IPS DF 6.9 (cell line): ENCODE measurements at regions not wholly inside any gene's neighbourhood (a gene's known extent, or its start where the extent isn't known, plus 50 kb on each side); places are given as distances from the start of the nearest gene placed in this dataset.
A peak's percentile ranks its signal among the peaks of the same experiment; 100 is the strongest.
"Not testable (repeated sequence)": the region's sequence is repeated elsewhere in the genome, so short reads cannot be mapped to it uniquely, and the experiment has no call there.

Experiments
- DNase-seq: peaks from one replicate; pipeline ENCODE4 v3.0.0-alpha.2; 2013; ENCODE audit warnings: low read depth, low spot score
- H3K27ac ChIP-seq: one replicate; pipeline ENCODE4 v1.5.1; 2013; ENCODE audit warnings: low read length, control low read depth
- H3K27me3 ChIP-seq: 2 replicates; pipeline ENCODE4 v1.6.1; 2013; ENCODE audit warnings: mild to moderate bottlenecking, low read length; ENCODE audit not compliant: control insufficient read depth, insufficient read depth
- H3K36me3 ChIP-seq: 2 replicates; pipeline ENCODE4 v1.6.1; 2013; ENCODE audit warnings: low read length; ENCODE audit not compliant: control insufficient read depth, insufficient read depth
- H3K4me1 ChIP-seq: 2 replicates; pipeline ENCODE4 v1.6.1; 2013; ENCODE audit warnings: low read length; ENCODE audit not compliant: control insufficient read depth, insufficient read depth
- H3K4me3 ChIP-seq: 2 replicates; pipeline ENCODE4 v1.5.1; 2013; ENCODE audit warnings: mild to moderate bottlenecking, low read length
- H3K9me3 ChIP-seq: 2 replicates; pipeline ENCODE4 v1.6.1; 2013; ENCODE audit warnings: low read length, inconsistent platforms; ENCODE audit not compliant: control insufficient read depth, insufficient read depth
- WGBS: extraction: QIAGEN DNeasy Blood & Tissue Kit; methylation state at CpG from one replicate; pipeline ENCODE4 v1.1.7; 2013; ENCODE audit warnings: mixed read lengths, missing lambda C conversion rate; ENCODE audit not compliant: insufficient read length, insufficient coverage; 5-methylcytosine and 5-hydroxymethylcytosine counted together

DNA sequence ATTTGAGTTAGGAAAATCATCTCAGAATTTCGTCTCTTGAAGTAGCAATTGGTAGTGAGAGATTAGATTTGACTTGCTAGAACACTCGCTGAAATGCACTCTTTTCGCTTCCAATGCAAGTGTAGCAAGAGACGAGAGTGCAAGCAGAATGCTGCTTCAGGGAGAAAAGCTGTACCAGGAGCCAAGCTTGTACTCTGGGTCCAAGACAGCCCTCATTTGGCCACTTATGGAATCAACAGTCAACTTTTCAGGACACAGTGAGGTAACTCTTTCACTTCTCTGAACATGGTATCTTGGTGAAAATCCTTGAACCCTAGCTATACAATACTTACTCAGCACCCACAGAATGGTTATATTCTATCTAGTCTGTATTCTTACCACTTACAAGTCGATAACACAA, 107.6 kb upstream of the TERB2 start:
- H3K36me3 ChIP-seq, H3K9me3 ChIP-seq, H3K27ac ChIP-seq, H3K4me1 ChIP-seq, H3K4me3 ChIP-seq, H3K27me3 ChIP-seq, DNase-seq: not testable (repeated sequence)
- WGBS, result no CpG with 5 or more reads among the region's 5 CpGs

DNA sequence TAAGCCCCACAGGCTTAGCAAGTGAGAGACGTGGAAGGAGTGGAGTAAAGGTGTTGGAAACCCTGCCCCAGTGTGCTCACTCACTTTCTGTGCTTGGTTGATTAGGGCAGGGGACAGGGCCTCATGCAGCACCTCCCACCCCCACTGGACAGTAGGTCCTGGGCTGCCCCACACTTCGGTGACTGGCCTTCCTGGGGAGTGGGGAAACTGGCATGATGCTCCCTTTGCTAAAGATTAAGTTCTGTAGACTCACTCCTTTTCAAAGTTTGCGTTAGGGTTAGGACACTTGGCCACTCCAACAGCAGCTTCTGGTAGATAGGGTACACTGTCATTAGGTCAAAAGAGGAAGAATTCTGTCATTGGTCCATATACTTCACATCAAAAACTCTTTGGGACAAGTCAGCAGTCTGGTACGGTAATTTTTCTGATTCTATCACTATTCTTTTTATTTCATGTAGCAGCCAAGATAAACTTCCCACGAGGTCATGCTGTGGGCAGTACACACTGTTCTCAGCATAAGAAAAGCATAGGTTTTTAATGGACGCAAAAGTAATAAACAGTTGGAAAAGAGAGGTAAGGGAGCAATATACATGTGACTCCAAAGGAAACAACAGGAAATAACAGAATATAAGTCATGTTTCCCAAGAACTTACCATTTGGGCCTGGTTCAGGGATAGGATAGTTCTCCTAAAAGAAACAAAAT, 106.6 kb upstream of the TERB2 start:
- H3K27me3 ChIP-seq, H3K4me3 ChIP-seq, H3K36me3 ChIP-seq, H3K9me3 ChIP-seq, H3K27ac ChIP-seq, DNase-seq, H3K4me1 ChIP-seq: not testable (repeated sequence)
- WGBS, result no CpG with 5 or more reads among the region's 6 CpGs

DNA sequence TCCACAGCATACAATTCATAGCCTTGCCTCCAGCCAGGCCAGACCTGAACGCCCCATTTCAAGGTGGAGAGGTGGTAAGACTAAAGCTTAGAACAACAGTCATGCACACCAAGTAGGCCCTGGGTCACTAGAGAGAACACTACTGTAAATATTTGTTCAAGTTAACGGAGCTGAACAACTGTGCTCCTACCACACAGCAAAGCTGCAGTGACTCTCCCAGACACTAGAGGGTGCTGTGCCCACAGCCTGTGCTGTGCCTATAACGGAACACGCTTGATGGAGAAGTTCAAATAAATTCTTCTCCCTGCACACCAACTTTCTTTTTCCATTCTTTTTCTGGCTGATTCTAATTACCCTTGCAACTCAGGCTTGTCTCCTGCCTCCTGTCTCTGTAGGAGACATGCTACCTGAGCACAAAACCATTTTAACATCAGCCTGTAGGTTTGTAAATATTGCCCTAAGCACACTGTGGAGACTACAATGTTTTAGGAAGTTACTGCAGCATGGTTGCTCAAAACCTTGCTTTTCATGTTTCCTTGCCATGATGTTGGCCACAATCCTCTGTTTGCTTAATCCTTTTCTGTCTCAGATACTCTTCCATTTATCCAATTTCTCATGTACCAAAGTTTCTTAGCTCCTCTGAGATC, 103.1 kb upstream of the TERB2 start:
- not testable (repeated sequence) for H3K4me3 ChIP-seq, H3K4me1 ChIP-seq, H3K27ac ChIP-seq, H3K27me3 ChIP-seq, H3K36me3 ChIP-seq, H3K9me3 ChIP-seq
- peak; percentile 31 for DNase-seq
- WGBS, result no CpG with 5 or more reads among the region's 4 CpGs

DNA sequence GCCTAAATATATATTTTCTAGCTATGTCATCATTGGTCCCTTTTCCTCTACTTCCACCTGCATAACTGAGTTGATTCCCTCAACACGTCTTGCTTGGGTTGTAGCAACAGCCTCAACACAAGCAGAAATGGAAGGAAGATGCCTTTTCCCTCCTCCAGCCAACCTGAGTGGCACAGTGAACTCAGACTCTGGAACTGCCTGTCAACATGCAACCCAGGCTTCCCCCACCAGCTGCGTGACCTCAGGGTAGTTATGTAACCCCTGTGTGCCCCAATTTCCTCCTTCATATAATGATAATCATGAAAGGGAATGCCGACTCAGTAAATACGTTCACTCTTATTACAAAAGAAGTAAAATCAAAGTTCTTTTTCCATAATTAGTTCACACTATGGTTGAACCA, 101.8 kb upstream of the TERB2 start:
- WGBS, result no CpG with 5 or more reads among the region's 4 CpGs
- H3K4me1 ChIP-seq, H3K27me3 ChIP-seq: not testable (repeated sequence)

DNA sequence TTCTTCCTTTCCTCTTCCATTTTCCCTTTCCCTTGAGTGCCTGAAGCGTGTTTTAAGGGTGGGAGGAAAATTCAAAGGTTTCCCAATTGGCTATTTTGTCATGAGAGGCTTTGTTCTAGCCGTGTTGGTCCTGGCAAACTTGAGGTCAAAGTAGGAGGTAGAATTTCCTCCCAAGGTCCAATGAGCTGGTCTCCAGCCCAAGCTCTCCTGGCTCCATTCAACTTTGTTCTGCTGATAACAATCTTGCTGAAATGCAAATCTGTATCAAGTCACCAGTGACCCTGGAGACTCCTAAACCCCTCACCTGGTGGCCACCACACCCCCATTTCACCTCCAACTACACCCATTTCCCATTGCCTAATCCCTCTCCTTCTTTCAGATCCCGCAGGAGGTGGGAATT, 100.2 kb upstream of the TERB2 start:
- H3K4me3 ChIP-seq, H3K27me3 ChIP-seq, H3K4me1 ChIP-seq, DNase-seq, H3K36me3 ChIP-seq, H3K9me3 ChIP-seq, H3K27ac ChIP-seq: not testable (repeated sequence)
- no CpG with 5 or more reads among the region's 3 CpGs for WGBS

More for the DNA sequence above, 101.8 kb upstream of the TERB2 start:
- H3K4me3 ChIP-seq, H3K36me3 ChIP-seq, H3K9me3 ChIP-seq, DNase-seq, H3K27ac ChIP-seq: not testable (repeated sequence)

DNA sequence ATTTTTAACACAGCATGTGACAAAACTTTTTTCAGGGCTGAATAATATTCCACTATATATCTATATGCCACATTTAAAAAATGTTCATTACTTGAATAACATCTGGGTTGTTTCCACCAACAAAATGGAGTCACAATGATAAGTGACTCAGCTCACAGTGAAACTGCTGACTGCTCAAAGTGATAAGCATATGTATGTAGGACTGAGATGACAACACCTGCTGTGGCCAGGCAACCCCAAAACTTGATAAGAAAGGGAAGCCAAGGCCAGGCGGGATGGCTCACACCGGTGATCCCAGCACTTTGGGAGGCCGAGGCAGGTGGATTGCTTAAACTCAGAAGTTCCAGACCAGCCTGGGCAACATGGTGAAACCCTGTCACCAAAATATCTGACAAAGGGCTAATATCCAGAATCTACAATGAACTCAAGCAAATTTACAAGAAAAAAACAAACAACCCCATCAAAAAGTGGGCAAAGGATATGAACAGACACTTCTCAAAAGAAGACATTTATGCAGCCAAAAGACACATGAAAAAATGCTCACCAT, 99.2 kb upstream of the TERB2 start:
- not testable (repeated sequence) for H3K36me3 ChIP-seq, DNase-seq, H3K4me1 ChIP-seq, H3K9me3 ChIP-seq, H3K27ac ChIP-seq, H3K4me3 ChIP-seq, H3K27me3 ChIP-seq
- no CpG with 5 or more reads among the region's 3 CpGs for WGBS

DNA sequence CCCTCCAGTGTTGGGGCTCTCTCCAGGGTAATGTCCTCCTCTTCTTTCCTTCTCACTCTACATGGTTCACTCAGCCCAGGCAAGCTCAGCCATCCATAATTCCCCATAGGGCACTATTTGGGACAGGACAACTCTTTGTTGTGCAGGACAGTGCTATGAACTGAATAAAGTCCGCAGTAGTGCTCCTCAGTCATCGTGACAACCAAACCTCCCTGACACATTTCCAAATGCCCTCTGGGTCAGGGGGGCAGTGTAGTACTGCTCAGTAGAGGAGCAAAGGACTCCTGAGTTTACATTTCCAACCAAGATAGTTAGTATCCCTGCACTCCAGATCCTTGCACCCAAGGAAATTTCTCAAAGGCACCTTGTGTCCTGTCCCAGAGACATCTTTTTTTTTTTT, 97.4 kb upstream of the TERB2 start:
- not testable (repeated sequence) for H3K36me3 ChIP-seq, H3K27me3 ChIP-seq, H3K27ac ChIP-seq, H3K4me1 ChIP-seq, H3K4me3 ChIP-seq, H3K9me3 ChIP-seq, DNase-seq
- no CpG with 5 or more reads among the region's 2 CpGs for WGBS

DNA sequence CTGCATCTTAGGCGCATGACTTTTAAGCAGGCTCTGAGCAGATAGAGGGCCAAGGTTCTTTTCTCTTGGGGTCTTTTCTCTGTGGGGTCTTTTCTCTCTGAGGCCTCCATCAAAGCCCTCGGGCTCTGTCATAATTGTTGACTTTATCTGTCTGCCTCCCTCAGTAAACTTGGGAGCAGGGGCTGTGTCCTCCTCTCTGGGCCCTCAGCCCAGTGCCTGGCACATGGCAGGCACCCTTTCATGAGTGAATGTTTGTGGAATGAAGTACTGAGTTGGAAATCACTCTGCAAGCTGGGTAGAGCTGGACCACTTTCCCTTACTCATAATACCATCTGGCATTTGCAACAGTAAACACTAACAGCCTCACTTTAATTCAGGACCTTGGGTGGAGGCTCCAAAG, 96.3 kb upstream of the TERB2 start:
- not testable (repeated sequence) for H3K4me1 ChIP-seq, H3K4me3 ChIP-seq, DNase-seq, H3K27ac ChIP-seq, H3K36me3 ChIP-seq, H3K27me3 ChIP-seq, H3K9me3 ChIP-seq
- WGBS, result no CpG with 5 or more reads among the region's 2 CpGs

DNA sequence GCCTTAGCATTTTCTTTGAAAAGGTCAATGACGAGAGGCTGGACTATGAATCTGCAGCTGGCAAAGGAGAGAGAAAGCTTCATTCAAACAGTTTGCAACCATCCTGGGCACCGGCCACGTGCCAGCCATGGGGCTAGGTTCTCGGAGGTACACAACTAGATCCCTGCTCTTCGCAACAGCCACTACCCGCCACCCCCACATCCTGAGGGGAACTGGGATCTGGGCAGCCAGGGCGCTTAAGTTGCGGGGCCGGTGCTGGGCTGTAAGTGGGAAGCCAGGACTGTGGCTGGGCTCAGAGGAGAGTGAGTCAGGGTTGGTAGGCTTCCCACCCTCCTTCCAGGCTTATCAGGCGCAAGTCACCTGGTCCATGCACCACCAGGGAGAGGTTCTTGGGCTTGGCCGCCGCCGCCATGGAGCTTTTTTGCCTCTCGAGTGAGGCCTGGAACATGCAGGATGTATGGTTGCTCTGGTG, 95.0 kb upstream of the TERB2 start:
- WGBS, result no CpG with 5 or more reads among the region's 14 CpGs
- DNase-seq, result no peak
- H3K4me3 ChIP-seq, result no peak overlapping the region

DNA sequence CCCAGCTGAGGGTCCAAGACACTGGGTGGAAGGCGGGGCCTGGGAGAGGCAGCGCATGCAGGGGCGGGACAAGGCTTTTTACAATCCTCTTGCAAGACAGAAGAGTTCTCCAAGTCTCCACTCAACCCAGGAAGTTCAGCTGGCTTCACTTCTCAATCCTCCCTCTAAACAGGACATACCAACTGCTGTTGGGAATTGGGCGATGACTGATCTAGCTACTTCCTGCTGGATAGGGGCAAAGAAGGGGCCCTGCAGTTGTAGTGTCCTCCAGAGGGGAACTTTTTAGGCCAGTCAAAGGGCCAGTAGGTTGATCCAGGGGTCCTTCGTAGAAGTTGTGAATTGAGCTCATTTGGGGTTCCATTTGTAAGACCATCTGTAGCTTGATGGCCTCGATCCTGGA, 94.6 kb upstream of the TERB2 start:
- no peaks in the 10 kb centered on the region for H3K9me3 ChIP-seq
- no peaks in the 10 kb centered on the region for H3K36me3 ChIP-seq
- H3K4me1 ChIP-seq, result no peaks in the 10 kb centered on the region
- no peak for DNase-seq
- no peak overlapping the region for H3K27ac ChIP-seq
- no peaks in the 10 kb centered on the region for H3K27me3 ChIP-seq
- WGBS, result no CpG with 5 or more reads among the region's 6 CpGs
- H3K4me3 ChIP-seq, result no peak overlapping the region

More for the DNA sequence above, 95.0 kb upstream of the TERB2 start:
- Histone ChIP-seq H3K27me3 (no peaks in the 10 kb centered on the region), H3K9me3 (no peaks in the 10 kb centered on the region), H3K36me3 (no peaks in the 10 kb centered on the region), H3K27ac (no peak overlapping the region), H3K4me1 (no peaks in the 10 kb centered on the region)

DNA sequence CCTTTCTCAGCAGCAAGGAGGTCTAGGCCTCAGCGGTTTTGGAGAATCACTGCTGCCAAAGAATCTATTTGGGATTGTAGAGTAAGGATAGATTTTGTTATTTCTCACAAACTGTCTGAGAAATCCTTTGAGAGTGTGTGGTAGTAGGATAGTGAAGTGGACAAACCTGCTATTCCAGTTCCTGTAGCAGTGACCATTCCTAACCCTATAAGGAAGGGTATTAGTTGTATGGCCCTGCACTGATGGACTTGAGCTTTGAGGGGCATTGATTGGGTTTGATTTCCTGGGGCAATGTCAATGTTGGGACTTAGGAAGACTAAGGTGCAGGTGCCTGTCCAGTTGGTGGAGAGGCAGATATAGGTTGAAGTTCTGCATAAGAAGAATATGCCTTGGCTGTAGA, 93.6 kb upstream of the TERB2 start:
- not testable (repeated sequence) for H3K36me3 ChIP-seq, H3K27me3 ChIP-seq, H3K27ac ChIP-seq, H3K4me3 ChIP-seq, H3K9me3 ChIP-seq, H3K4me1 ChIP-seq, DNase-seq
- no CpG with 5 or more reads among the region's 1 CpG for WGBS
